ENCODE measurements at regions not wholly inside any gene's neighbourhood (a gene's known extent, or its start where the extent isn't known, plus 50 kb on each side); places are given as distances from the start of the nearest gene placed in this dataset.

DNA sequence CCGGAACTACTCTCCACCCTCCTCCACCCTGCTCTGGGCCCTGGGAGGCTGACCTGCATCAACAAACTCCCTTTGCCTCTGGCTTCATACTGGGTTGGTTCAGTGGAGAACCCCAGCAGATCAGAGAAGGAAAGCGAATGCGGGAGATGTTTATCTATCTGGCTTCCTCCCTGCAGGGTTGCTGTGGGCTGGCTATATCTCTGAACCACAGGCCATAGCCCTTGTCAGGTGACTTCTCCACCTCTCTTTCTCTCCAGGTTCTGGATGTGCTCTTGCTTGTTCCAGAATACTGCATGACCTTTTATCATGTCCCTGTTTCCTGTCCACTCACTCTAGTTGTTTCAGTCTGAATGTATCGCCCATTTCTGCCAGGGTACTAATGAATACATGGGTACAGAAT lies 51.7 kb upstream of the IFRD1 start:
- no peak for TF ChIP-seq FOXK2 (IDR thresholded peaks at IDR 0.05)
- TF ChIP-seq SUZ12 (IDR thresholded peaks at IDR 0.05), result no peak
- no peak for TF ChIP-seq FOXM1 (IDR thresholded peaks at IDR 0.05; ENCODE audit: borderline replicate concordance)
- TF ChIP-seq SP1 (IDR thresholded peaks at IDR 0.05), result no peak
- no peak for TF ChIP-seq HDGF (IDR thresholded peaks at IDR 0.05; ENCODE audit: borderline replicate concordance)
- no peak for TF ChIP-seq NFRKB (IDR thresholded peaks at IDR 0.05)

Measured in HEK293T (cell line).